Bronchial epithelial cell (primary cell): ENCODE measurements at regions not wholly inside any gene's neighbourhood (a gene's known extent, or its start where the extent isn't known, plus 50 kb on each side); places are given as distances from the start of the nearest gene placed in this dataset.
"Not testable (repeated sequence)": the region's sequence is repeated elsewhere in the genome, so short reads cannot be mapped to it uniquely, and the experiment has no call there.

Source experiments
- DNase-seq: peaks from one replicate; pipeline ENCODE4 v3.0.0-alpha.2; 2010; ENCODE audit warnings: low read depth
- FAIRE-seq: peaks from 2 replicates; lab custom pipeline; 2011; peaks lifted over from hg19 to GRCh38; lab: Jason Lieb, UNC
- H3K27me3 ChIP-seq: 2 replicates; pipeline ENCODE4 v1.5.1; 2011; ENCODE audit warnings: low read length; ENCODE audit not compliant: control insufficient read depth, insufficient read depth
- H3K36me3 ChIP-seq: 2 replicates; pipeline ENCODE4 v1.5.1; 2011; ENCODE audit warnings: low read length; ENCODE audit not compliant: control insufficient read depth, insufficient read depth
- H3K4me3 ChIP-seq: 2 replicates; pipeline ENCODE4 v1.5.1; 2011; ENCODE audit warnings: mild to moderate bottlenecking, low read depth, low read length, control low read depth
- TF ChIP-seq, protein P1 (sequence below): IDR thresholded peaks from 2 replicates; pipeline ENCODE4 v1.5.1; 2011; ENCODE audit warnings: mild to moderate bottlenecking, moderate library complexity, low read length, control low read depth, inconsistent platforms; ENCODE audit not compliant: insufficient read depth, severe bottlenecking

GRCh38 chr13:81350056-81350455 is 1009.1 kb upstream of the SPRY2 start:
- FAIRE-seq = no peak
- Histone ChIP-seq H3K36me3 (no peaks in the 10 kb centered on the region), H3K4me3 (no peak overlapping the region), H3K27me3 (no peaks in the 10 kb centered on the region)
- DNase-seq = no peak
- TF ChIP-seq, protein P1, sequence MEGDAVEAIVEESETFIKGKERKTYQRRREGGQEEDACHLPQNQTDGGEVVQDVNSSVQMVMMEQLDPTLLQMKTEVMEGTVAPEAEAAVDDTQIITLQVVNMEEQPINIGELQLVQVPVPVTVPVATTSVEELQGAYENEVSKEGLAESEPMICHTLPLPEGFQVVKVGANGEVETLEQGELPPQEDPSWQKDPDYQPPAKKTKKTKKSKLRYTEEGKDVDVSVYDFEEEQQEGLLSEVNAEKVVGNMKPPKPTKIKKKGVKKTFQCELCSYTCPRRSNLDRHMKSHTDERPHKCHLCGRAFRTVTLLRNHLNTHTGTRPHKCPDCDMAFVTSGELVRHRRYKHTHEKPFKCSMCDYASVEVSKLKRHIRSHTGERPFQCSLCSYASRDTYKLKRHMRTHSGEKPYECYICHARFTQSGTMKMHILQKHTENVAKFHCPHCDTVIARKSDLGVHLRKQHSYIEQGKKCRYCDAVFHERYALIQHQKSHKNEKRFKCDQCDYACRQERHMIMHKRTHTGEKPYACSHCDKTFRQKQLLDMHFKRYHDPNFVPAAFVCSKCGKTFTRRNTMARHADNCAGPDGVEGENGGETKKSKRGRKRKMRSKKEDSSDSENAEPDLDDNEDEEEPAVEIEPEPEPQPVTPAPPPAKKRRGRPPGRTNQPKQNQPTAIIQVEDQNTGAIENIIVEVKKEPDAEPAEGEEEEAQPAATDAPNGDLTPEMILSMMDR = no peak

- not testable (repeated sequence) for H3K27me3 ChIP-seq, DNase-seq, FAIRE-seq, H3K36me3 ChIP-seq, H3K4me3 ChIP-seq
These were observed 999.5 kb upstream of the SPRY2 start for GRCh38 chr13:81340118-81341069.

- not testable (repeated sequence) for FAIRE-seq, H3K27me3 ChIP-seq, H3K4me3 ChIP-seq, H3K36me3 ChIP-seq, DNase-seq
These were observed 998.7 kb upstream of the SPRY2 start for GRCh38 chr13:81339666-81340065.

- H3K4me3 ChIP-seq = no peak overlapping the region
- FAIRE-seq = no peak
- no peak for DNase-seq
- H3K36me3 ChIP-seq = no peaks in the 10 kb centered on the region
- H3K27me3 ChIP-seq = no peaks in the 10 kb centered on the region
- TF ChIP-seq, protein P1 = no peak
These were observed 993.6 kb upstream of the SPRY2 start for GRCh38 chr13:81334481-81334880.

GRCh38 chr13:81326913-81327312 is 986.0 kb upstream of the SPRY2 start:
- FAIRE-seq (no peak), DNase-seq (peak; percentile 29)
- Histone ChIP-seq H3K4me3 (no peak overlapping the region), H3K36me3 (no peaks in the 10 kb centered on the region), H3K27me3 (no peaks in the 10 kb centered on the region)
- TF ChIP-seq, protein P1 = no peak

DNA sequence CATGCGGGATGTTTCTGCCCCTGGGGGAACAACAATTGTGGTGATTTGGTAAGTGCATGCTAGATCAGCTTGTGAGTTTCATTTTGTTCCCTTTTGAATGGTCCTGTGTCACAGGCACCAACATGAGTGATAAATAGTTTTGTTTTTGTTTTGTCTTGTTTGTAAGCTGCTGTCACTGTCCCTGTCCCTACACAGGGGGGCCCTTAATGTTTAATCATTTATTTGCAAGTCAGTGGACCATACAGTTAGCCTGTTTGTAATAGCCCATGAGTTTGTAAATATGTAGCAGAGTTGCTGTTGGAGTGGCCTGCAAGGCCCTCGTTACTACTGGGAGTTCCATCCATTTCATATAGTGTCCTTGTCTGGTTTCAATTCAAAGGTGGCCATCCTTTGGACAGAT is 979.6 kb upstream of the SPRY2 start:
- Histone ChIP-seq H3K36me3 (no peaks in the 10 kb centered on the region), H3K27me3 (no peaks in the 10 kb centered on the region), H3K4me3 (no peak overlapping the region)
- FAIRE-seq (no peak), DNase-seq (no peak)
- TF ChIP-seq, protein P1 = no peak

DNA sequence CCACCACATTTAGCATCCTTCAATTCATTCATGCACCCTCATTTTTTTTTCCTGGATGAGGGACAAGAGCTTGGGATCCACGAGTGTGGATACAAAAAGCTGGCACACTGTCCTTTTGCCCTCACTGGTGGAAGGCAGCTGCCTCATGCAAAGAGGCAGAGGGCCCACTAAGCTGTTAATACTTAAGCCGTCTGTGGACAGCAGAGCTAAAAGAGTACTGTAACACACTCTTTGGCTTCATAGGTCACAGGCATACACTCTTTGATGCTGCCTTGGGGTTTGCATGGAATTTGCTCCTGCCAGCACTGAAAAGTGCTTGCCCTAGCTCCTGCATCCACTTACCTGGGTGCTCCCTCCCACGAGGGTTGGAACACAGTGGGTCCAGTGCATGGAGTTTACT is 978.4 kb upstream of the SPRY2 start:
- TF ChIP-seq, protein P1 = no peak
- H3K27me3 ChIP-seq = no peaks in the 10 kb centered on the region
- FAIRE-seq = no peak
- DNase-seq = no peak
- no peaks in the 10 kb centered on the region for H3K36me3 ChIP-seq
- H3K4me3 ChIP-seq = no peak overlapping the region
